Loucy (cell line): ENCODE measurements at regions not wholly inside any gene's neighbourhood (a gene's known extent, or its start where the extent isn't known, plus 50 kb on each side); places are given as distances from the start of the nearest gene placed in this dataset.

ENCODE experiments used
- H2AFZ ChIP-seq: fragments of 200-600 bp; sonication (generic); 2 replicates; pipeline ENCODE4 v1.6.0; 2016; ENCODE audit warnings: antibody characterized with exemption, mild to moderate bottlenecking, low read length, moderate library complexity
- H3F3A ChIP-seq: fragments of 200-600 bp; 2 replicates; pipeline ENCODE4 v1.6.0; 2016; ENCODE audit warnings: antibody characterized with exemption, low read depth, mild to moderate bottlenecking
- H3K27me3 ChIP-seq: fragments of 200-600 bp; sonication (generic); 2 replicates; pipeline ENCODE4 v1.6.1; 2014; ENCODE audit warnings: low read length, mild to moderate bottlenecking; ENCODE audit not compliant: insufficient read depth, poor library complexity, severe bottlenecking
- H3K36me3 ChIP-seq: fragments of 200-600 bp; sonication (generic); 2 replicates; pipeline ENCODE4 v1.6.1; 2016; ENCODE audit warnings: low read length; ENCODE audit not compliant: insufficient read depth
- H3K4me1 ChIP-seq: fragments of 200-600 bp; sonication (generic); 2 replicates; pipeline ENCODE4 v1.5.1; 2014; ENCODE audit warnings: low read length, mild to moderate bottlenecking; ENCODE audit not compliant: insufficient read depth, poor library complexity, severe bottlenecking
- H3K4me2 ChIP-seq: fragments of 200-600 bp; sonication (generic); 2 replicates; pipeline ENCODE4 v1.6.0; 2014; ENCODE audit warnings: antibody characterized with exemption, low read length, low read depth, mild to moderate bottlenecking; ENCODE audit not compliant: poor library complexity, severe bottlenecking
- H3K4me3 ChIP-seq: fragments of 200-600 bp; sonication (generic); 2 replicates; pipeline ENCODE4 v1.5.1; 2014; ENCODE audit warnings: low read length, mild to moderate bottlenecking, mixed read lengths; ENCODE audit not compliant: poor library complexity, severe bottlenecking
- H3K79me2 ChIP-seq: fragments of 200-600 bp; sonication (generic); 2 replicates; pipeline ENCODE4 v1.6.1; 2014; ENCODE audit warnings: low read length; ENCODE audit not compliant: insufficient read depth
- H3K9ac ChIP-seq: fragments of 200-600 bp; sonication (generic); 2 replicates; pipeline ENCODE4 v1.6.0; 2014; ENCODE audit warnings: mild to moderate bottlenecking, low read depth, low read length, moderate library complexity; ENCODE audit not compliant: poor library complexity, severe bottlenecking
- H3K9me2 ChIP-seq: fragments of 200-600 bp; sonication (generic); replicated peaks from 2 replicates; pipeline ENCODE4 v1.6.1; 2016; ENCODE audit warnings: low read depth, low read length, mixed read lengths
- H3K9me3 ChIP-seq: fragments of 200-600 bp; sonication (generic); 2 replicates; pipeline ENCODE4 v1.6.1; 2014; ENCODE audit warnings: mild to moderate bottlenecking, antibody characterized with exemption, low read length, low read depth; ENCODE audit not compliant: insufficient read depth
- H4K20me1 ChIP-seq: fragments of 200-600 bp; sonication (generic); 2 replicates; pipeline ENCODE4 v1.6.0; 2014; ENCODE audit warnings: antibody characterized with exemption, low read length, mild to moderate bottlenecking; ENCODE audit not compliant: insufficient read depth, poor library complexity, severe bottlenecking
- EZH2phosphoT487 ChIP-seq: fragments of 200-600 bp; IDR thresholded peaks from 2 replicates; pipeline ENCODE4 v1.6.1; 2018; ENCODE audit warnings: antibody characterized with exemption, mild to moderate bottlenecking, moderate library complexity, borderline replicate concordance
- TF ChIP-seq, protein P1 (sequence below): fragments of 200-600 bp; sonication (generic); conservative IDR thresholded peaks from 2 replicates; pipeline ENCODE4 v1.5.1; 2014; ENCODE audit warnings: mild to moderate bottlenecking, antibody characterized with exemption, low read length

DNA sequence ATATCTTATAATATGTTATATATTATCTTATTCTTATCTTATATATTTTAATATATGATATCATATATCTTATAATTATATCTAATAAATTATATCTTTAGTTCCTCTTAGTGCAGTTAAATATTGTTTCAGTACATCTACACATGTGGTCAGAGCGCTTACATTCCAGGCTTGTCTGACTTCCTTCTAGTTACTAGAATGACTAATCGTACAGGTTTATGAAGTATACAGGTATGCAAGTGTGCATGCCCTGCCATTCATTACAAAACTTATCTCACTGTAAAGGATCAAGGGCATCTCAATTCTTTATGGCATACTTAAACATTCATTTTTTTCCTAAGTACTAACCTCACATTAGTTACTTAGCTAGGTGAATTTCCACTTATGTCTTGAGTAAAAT is 1278.0 kb upstream of the MAP3K7 start:
- no peaks in the 10 kb centered on the region for H3K9me3 ChIP-seq
- H3K4me3 ChIP-seq = no peak overlapping the region
- H3K9me2 ChIP-seq = no peaks in the 10 kb centered on the region
- H3K4me2 ChIP-seq = no peak overlapping the region
- no peaks in the 10 kb centered on the region for H3K4me1 ChIP-seq
- H3F3A ChIP-seq = no peaks in the 10 kb centered on the region
- H3K9ac ChIP-seq = no peak overlapping the region
- H3K27me3 ChIP-seq = no peaks in the 10 kb centered on the region
- H3K36me3 ChIP-seq = no peaks in the 10 kb centered on the region
- H3K79me2 ChIP-seq = no peaks in the 10 kb centered on the region
- no peak overlapping the region for H2AFZ ChIP-seq
- TF ChIP-seq EZH2phosphoT487 = no peak
- TF ChIP-seq, protein P1, sequence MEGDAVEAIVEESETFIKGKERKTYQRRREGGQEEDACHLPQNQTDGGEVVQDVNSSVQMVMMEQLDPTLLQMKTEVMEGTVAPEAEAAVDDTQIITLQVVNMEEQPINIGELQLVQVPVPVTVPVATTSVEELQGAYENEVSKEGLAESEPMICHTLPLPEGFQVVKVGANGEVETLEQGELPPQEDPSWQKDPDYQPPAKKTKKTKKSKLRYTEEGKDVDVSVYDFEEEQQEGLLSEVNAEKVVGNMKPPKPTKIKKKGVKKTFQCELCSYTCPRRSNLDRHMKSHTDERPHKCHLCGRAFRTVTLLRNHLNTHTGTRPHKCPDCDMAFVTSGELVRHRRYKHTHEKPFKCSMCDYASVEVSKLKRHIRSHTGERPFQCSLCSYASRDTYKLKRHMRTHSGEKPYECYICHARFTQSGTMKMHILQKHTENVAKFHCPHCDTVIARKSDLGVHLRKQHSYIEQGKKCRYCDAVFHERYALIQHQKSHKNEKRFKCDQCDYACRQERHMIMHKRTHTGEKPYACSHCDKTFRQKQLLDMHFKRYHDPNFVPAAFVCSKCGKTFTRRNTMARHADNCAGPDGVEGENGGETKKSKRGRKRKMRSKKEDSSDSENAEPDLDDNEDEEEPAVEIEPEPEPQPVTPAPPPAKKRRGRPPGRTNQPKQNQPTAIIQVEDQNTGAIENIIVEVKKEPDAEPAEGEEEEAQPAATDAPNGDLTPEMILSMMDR = no peak
- no peaks in the 10 kb centered on the region for H4K20me1 ChIP-seq

DNA sequence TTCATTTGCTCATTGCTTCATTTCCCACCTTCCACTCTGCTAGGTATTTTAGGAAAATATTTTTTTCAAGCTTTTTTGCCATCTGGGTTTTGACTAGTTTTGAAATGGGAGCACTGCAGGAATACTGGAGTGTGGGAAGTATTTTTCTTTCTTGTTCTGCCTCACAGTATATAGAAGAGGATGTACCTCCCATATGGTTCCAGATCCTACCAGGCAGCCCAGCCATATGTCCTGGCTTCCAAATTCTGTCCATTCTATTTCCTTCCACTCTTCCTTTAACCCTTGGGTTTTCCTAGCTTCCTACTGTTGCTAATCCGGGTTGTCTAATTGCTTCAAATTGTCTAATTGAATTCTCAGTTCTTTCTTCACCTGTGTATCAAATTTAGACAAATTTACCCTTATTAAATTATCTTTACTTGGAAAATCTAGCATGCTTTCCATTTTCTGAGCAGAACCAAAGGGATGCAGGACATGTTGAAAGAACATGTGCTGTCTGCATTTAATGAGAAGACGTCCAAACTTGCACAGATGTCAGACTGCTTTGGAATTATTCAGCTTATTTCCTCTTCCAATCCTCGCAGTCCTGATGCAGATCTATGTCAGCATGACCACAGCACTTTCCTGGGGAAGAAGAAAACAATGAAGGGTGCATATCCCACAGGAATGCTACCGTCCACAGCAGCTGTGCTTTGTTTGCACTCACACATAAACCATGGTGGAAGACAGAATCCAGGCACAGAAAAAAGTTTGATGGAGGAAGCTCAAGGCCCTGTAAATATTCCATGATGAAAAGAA is 1273.9 kb upstream of the MAP3K7 start:
- Histone ChIP-seq H2AFZ (no peak overlapping the region), H3K79me2 (no peaks in the 10 kb centered on the region), H3K27me3 (no peaks in the 10 kb centered on the region), H3K4me1 (no peaks in the 10 kb centered on the region), H3K9ac (no peak overlapping the region), H3K9me2 (no peaks in the 10 kb centered on the region), H4K20me1 (no peaks in the 10 kb centered on the region), H3K4me2 (no peak overlapping the region), H3K36me3 (no peaks in the 10 kb centered on the region), H3F3A (no peaks in the 10 kb centered on the region), H3K9me3 (no peaks in the 10 kb centered on the region), H3K4me3 (no peak overlapping the region)
- TF ChIP-seq, protein P1 = no peak
- no peak for TF ChIP-seq EZH2phosphoT487

DNA sequence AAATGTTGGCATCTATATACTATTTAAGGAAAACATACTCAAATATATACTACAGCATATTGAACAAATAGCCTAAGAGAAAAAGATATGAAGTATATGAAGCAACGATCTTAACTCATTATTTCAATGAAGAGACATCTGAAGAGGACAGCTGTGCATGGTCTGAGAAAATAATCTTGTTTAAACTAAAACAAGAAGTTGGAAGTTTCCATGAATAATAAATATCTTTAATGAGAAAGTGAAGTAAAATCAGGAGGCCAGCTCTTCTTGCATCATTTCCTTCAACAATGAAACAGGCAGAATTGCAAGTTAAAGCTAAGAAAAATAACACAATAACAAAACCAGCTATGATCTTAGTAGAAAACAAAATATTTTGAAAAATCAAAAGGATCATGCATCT is 1265.4 kb upstream of the MAP3K7 start:
- Histone ChIP-seq H3F3A (no peaks in the 10 kb centered on the region), H3K4me3 (no peak overlapping the region), H3K9ac (no peak overlapping the region), H3K4me2 (no peak overlapping the region), H3K9me3 (no peaks in the 10 kb centered on the region), H3K4me1 (no peaks in the 10 kb centered on the region), H3K27me3 (no peaks in the 10 kb centered on the region), H4K20me1 (no peaks in the 10 kb centered on the region), H2AFZ (no peak overlapping the region), H3K9me2 (no peaks in the 10 kb centered on the region), H3K36me3 (no peaks in the 10 kb centered on the region), H3K79me2 (no peaks in the 10 kb centered on the region)
- TF ChIP-seq EZH2phosphoT487 = no peak
- TF ChIP-seq, protein P1 = no peak
